ENCODE measurements at regions not wholly inside any gene's neighbourhood (a gene's known extent, or its start where the extent isn't known, plus 50 kb on each side); places are given as distances from the start of the nearest gene placed in this dataset.

- TF ChIP-seq CTCF (IDR thresholded peaks at IDR 0.05; ENCODE audit: low read length) (peak; percentile 47), EZH2 (IDR thresholded peaks at IDR 0.05; ENCODE audit: borderline replicate concordance, low read length) (no peak)
These were observed 929.3 kb upstream of the SLITRK5 start for GRCh38 chr13:86741762-86742285.

Data from OCI-LY1 (cell line).